ENCODE measurements at regions not wholly inside any gene's neighbourhood (a gene's known extent, or its start where the extent isn't known, plus 50 kb on each side); places are given as distances from the start of the nearest gene placed in this dataset.
"Not testable (repeated sequence)": the region's sequence is repeated elsewhere in the genome, so short reads cannot be mapped to it uniquely, and the experiment has no call there.

- Histone ChIP-seq H3K4me3 (no peak overlapping the region), H3K9me3 (replicated peaks in 1 of 3) (peaks cover 0 to 12% (median 0%) of the 10 kb centered on the region in 3 donors), H3K27me3 (no peaks in the 10 kb centered on the region), H3K4me1 (replicated peaks in 1 of 2) (no peaks in the 10 kb centered on the region), H3K36me3 (replicated peaks in 1 of 2) (no peaks in the 10 kb centered on the region), H3K27ac (no peak overlapping the region)
- intact Hi-C loops (cut with DNase I), result no loop called here
- 68 to 97% (median 79%) methylated on average over 5 of the region's 5 CpGs for WGBS, 4 donors
- TF ChIP-seq CTCF (IDR thresholded peaks at IDR 0.05), result no peak
- no peak for TF ChIP-seq POLR2A (IDR thresholded peaks at IDR 0.05)
- DNase-seq, result no peak
These were observed 79.8 kb downstream of the MRPL36 start for GRCh38 chr5:1719860-1720259.

- whole genome bisulfite sequencing, 4 donors, result 52 to 75% (median 62%) methylated on average over 3 of the region's 3 CpGs
- Histone ChIP-seq H3K4me1 (replicated peaks in 1 of 2) (no peaks in the 10 kb centered on the region), H3K27me3 (no peaks in the 10 kb centered on the region), H3K36me3 (replicated peaks in 1 of 2) (no peaks in the 10 kb centered on the region), H3K4me3 (no peak overlapping the region), H3K27ac (no peak overlapping the region), H3K9me3 (replicated peaks in 1 of 3) (peaks cover 0 to 12% (median 0%) of the 10 kb centered on the region in 3 donors)
- TF ChIP-seq CTCF (IDR thresholded peaks at IDR 0.05) (no peak), POLR2A (IDR thresholded peaks at IDR 0.05) (no peak)
- intact Hi-C loops (cut with DNase I), result no loop called here
- no peak for DNase-seq
These were observed 81.0 kb downstream of the MRPL36 start for GRCh38 chr5:1718669-1719068.

DNA sequence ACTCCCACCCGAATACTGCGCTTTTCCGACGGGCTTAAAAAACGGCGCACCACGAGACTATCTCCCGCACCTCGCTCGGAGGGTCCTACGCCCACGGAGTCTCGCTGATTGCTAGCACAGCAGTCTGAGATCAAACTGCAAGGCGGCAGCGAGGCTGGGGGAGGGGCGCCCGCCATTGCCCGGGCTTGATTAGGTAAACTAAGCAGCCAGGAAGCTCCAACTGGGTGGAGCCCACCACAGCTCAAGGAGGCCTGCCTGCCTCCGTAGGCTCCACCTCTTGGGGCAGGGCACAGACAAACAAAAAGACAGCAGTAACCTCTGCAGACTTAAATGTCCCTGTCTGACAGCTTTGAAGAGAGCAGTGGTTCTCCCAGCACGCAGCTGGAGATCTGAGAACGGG lies 89.5 kb downstream of the MRPL36 start:
- H3K4me1 ChIP-seq (replicated peaks in 1 of 2); H3K27me3 ChIP-seq; H3K36me3 ChIP-seq (replicated peaks in 1 of 2); H3K27ac ChIP-seq; DNase-seq; H3K4me3 ChIP-seq; H3K9me3 ChIP-seq (replicated peaks in 1 of 3); intact Hi-C loops (cut with DNase I): not testable (repeated sequence)
- 14 to 41% (median 19%) methylated on average over 10 to 19 of the region's 21 CpGs; no CpG with 5 or more reads in 1 of the 4 donors for WGBS, 4 donors

DNA sequence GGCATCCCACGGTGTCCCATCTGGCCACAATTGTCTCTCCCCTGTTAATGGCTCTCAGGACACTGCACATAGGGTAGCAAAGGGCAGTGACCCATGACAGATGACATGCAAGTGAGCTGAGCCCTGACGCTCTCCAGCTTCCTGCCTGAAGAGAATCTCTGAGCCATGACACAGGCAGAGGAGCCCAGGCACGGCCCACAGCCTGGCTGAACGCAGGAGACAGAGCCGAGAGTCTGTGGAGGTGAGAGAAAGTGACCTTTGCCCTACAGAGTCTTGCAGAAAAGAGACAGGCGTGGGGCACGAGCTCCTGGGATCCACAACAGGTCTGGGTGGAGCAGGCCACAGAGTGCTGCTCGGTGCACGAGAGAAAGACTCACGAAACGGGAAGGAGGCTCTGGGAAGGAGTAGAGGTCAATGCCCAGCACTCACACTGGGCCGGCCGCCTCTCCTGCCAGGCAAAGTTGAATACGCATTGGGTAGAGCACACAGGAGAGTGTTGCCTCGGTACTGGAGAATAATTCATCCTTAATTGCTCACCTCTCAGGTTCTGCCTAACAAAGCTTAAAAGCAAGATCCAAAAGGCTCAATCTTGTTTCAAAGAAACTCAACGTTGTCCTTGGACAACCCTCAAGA lies 90.3 kb downstream of the MRPL36 start:
- Histone ChIP-seq H3K4me3 (no peak overlapping the region), H3K27me3 (no peaks in the 10 kb centered on the region), H3K27ac (no peak overlapping the region), H3K9me3 (replicated peaks in 1 of 3) (no peaks in the 10 kb centered on the region), H3K4me1 (replicated peaks in 1 of 2) (no peaks in the 10 kb centered on the region), H3K36me3 (replicated peaks in 1 of 2) (no peaks in the 10 kb centered on the region)
- TF ChIP-seq POLR2A (IDR thresholded peaks at IDR 0.05) (no peak), CTCF (IDR thresholded peaks at IDR 0.05) (no peak)
- intact Hi-C loops (cut with DNase I), result no loop called here
- 52 to 57% (median 55%) methylated on average over 16 of the region's 16 CpGs for WGBS, 4 donors
- no peak for DNase-seq

GRCh38 chr5:1708592-1709141 lies 91.0 kb downstream of the MRPL36 start:
- no peak overlapping the region for H3K4me3 ChIP-seq
- no peak overlapping the region for H3K27ac ChIP-seq
- WGBS, 4 donors, result 65 to 80% (median 70%) methylated on average over 1 to 7 of the region's 7 CpGs
- no peaks in the 10 kb centered on the region for H3K4me1 ChIP-seq (replicated peaks in 1 of 2)
- no peaks in the 10 kb centered on the region for H3K9me3 ChIP-seq (replicated peaks in 1 of 3)
- H3K27me3 ChIP-seq, result no peaks in the 10 kb centered on the region
- intact Hi-C loops (cut with DNase I), result no loop called here
- H3K36me3 ChIP-seq (replicated peaks in 1 of 2), result no peaks in the 10 kb centered on the region
- no peak for DNase-seq
- TF ChIP-seq POLR2A (IDR thresholded peaks at IDR 0.05) (no peak), CTCF (IDR thresholded peaks at IDR 0.05) (no peak)

Data from adrenal gland (tissue), 9 donors.